Trophoblast cell (in vitro differentiated cells and primary cell): ENCODE measurements at regions not wholly inside any gene's neighbourhood (a gene's known extent, or its start where the extent isn't known, plus 50 kb on each side); places are given as distances from the start of the nearest gene placed in this dataset.

Experiments
- DNase-seq, 2 donors: peaks; one replicate each; pipeline ENCODE4 v3.0.0-alpha.2; 2016
- H2AFZ ChIP-seq: 2 replicates; pipeline ENCODE4 v1.6.1; 2013; ENCODE audit warnings: low read length, moderate library complexity, mild to moderate bottlenecking; ENCODE audit not compliant: insufficient read depth, poor library complexity
- H2AK5ac ChIP-seq: 2 replicates; pipeline ENCODE4 v1.6.1; 2013; ENCODE audit warnings: mild to moderate bottlenecking, low read length
- H2BK120ac ChIP-seq: 2 replicates; pipeline ENCODE4 v1.6.1; 2013; ENCODE audit warnings: low read length, mild to moderate bottlenecking, moderate library complexity; ENCODE audit not compliant: insufficient read depth, poor library complexity
- H2BK12ac ChIP-seq: 2 replicates; pipeline ENCODE4 v1.6.1; 2013; ENCODE audit warnings: mild to moderate bottlenecking, low read length, moderate library complexity
- H2BK5ac ChIP-seq: 2 replicates; pipeline ENCODE4 v1.6.1; 2013; ENCODE audit warnings: low read length, low read depth, moderate library complexity, mild to moderate bottlenecking; ENCODE audit not compliant: poor library complexity
- H3K14ac ChIP-seq: 2 replicates; pipeline ENCODE4 v1.6.1; 2013; ENCODE audit warnings: mild to moderate bottlenecking, low read length
- H3K18ac ChIP-seq: 2 replicates; pipeline ENCODE4 v1.6.1; 2013; ENCODE audit warnings: mild to moderate bottlenecking, low read length
- H3K23ac ChIP-seq: 2 replicates; pipeline ENCODE4 v1.6.1; 2013; ENCODE audit warnings: low read length
- H3K27ac ChIP-seq: 2 replicates; pipeline ENCODE4 v1.5.1; 2013; ENCODE audit warnings: low read depth, mild to moderate bottlenecking, inconsistent platforms, low read length, moderate library complexity
- H3K27me3 ChIP-seq: 2 replicates; pipeline ENCODE4 v1.6.1; 2013; ENCODE audit warnings: inconsistent platforms, mild to moderate bottlenecking, low read length, moderate library complexity; ENCODE audit not compliant: insufficient read depth
- H3K36me3 ChIP-seq, 2 experiments: 1 replicate in 1 of 2; 2 replicates in 1 of 2; pipeline ENCODE4 v1.6.1; 2013; ENCODE audit warnings: low read length in 2 of 2, mild to moderate bottlenecking in 2 of 2, moderate library complexity in 1 of 2; ENCODE audit not compliant: insufficient read depth in 2 of 2, control insufficient read depth in 1 of 2
- H3K4ac ChIP-seq: 2 replicates; pipeline ENCODE4 v1.6.1; 2013; ENCODE audit warnings: low read depth, mild to moderate bottlenecking, low read length, moderate library complexity
- H3K4me1 ChIP-seq, 2 experiments: 1 replicate in 1 of 2; 2 replicates in 1 of 2; pipeline ENCODE4 v1.6.1; 2013; ENCODE audit warnings: low read length in 2 of 2, mild to moderate bottlenecking in 2 of 2, moderate library complexity in 1 of 2; ENCODE audit not compliant: insufficient read depth in 2 of 2, control insufficient read depth in 1 of 2
- H3K4me2 ChIP-seq: 2 replicates; pipeline ENCODE4 v1.6.1; 2013; ENCODE audit warnings: inconsistent platforms, mild to moderate bottlenecking, low read length, moderate library complexity
- H3K4me3 ChIP-seq: 2 replicates; pipeline ENCODE4 v1.5.1; 2013; ENCODE audit warnings: mild to moderate bottlenecking, low read depth, low read length, inconsistent platforms
- H3K79me1 ChIP-seq: one replicate; pipeline ENCODE4 v1.6.1; 2013; ENCODE audit warnings: low read length
- H3K79me2 ChIP-seq: 2 replicates; pipeline ENCODE4 v1.6.1; 2013; ENCODE audit warnings: low read length, mild to moderate bottlenecking; ENCODE audit not compliant: control insufficient read depth, insufficient read depth, poor library complexity
- H3K9ac ChIP-seq: 2 replicates; pipeline ENCODE4 v1.6.1; 2013; ENCODE audit warnings: mild to moderate bottlenecking, low read length
- H3K9me3 ChIP-seq: 2 replicates; pipeline ENCODE4 v1.6.1; 2013; ENCODE audit warnings: low read depth, mild to moderate bottlenecking, control low read depth, inconsistent platforms, low read length; ENCODE audit not compliant: insufficient read depth
- H4K12ac ChIP-seq: 2 replicates; pipeline ENCODE4 v1.6.1; 2013; ENCODE audit warnings: low read depth, mild to moderate bottlenecking, low read length, moderate library complexity
- H4K8ac ChIP-seq: 2 replicates; pipeline ENCODE4 v1.6.1; 2013; ENCODE audit warnings: low read depth, mild to moderate bottlenecking, low read length, moderate library complexity
- H4K91ac ChIP-seq: one replicate; pipeline ENCODE4 v1.6.1; 2013; ENCODE audit warnings: low read depth, mild to moderate bottlenecking, low read length, moderate library complexity
- WGBS: extraction: QIAGEN DNeasy Blood & Tissue Kit; methylation state at CpG from one replicate; pipeline ENCODE4 v1.1.7; 2013; ENCODE audit warnings: missing lambda C conversion rate; ENCODE audit not compliant: insufficient read length, insufficient coverage; ENCODE audit errors: extremely low coverage; 5-methylcytosine and 5-hydroxymethylcytosine counted together

GRCh38 chr5:37975531-37975930 lies 135.7 kb upstream of the GDNF start:
- H3K79me2 ChIP-seq: no peaks in the 10 kb centered on the region
- no peak overlapping the region for H3K23ac ChIP-seq
- no peak overlapping the region for H2BK120ac ChIP-seq
- DNase-seq: no peak
- H3K18ac ChIP-seq: no peak overlapping the region
- no peak overlapping the region for H2BK12ac ChIP-seq
- H3K27ac ChIP-seq: no peak overlapping the region
- peaks cover 1% of the 10 kb centered on the region for H3K9me3 ChIP-seq
- no peak overlapping the region for H4K91ac ChIP-seq
- H3K4me3 ChIP-seq: no peak overlapping the region
- H3K14ac ChIP-seq: no peak overlapping the region
- no peak overlapping the region for H3K4ac ChIP-seq
- no CpG with 5 or more reads among the region's 4 CpGs for WGBS
- no peaks in the 10 kb centered on the region for H3K36me3 ChIP-seq
- H4K8ac ChIP-seq: no peak overlapping the region
- no peak overlapping the region for H2AK5ac ChIP-seq
- H3K4me1 ChIP-seq: no peaks in the 10 kb centered on the region
- no peak overlapping the region for H4K12ac ChIP-seq
- H3K27me3 ChIP-seq: no peaks in the 10 kb centered on the region
- no peak overlapping the region for H2BK5ac ChIP-seq
- H3K4me2 ChIP-seq: no peak overlapping the region
- H2AFZ ChIP-seq: no peak overlapping the region
- no peak overlapping the region for H3K9ac ChIP-seq
- no peaks in the 10 kb centered on the region for H3K79me1 ChIP-seq

GRCh38 chr5:37971483-37972024 lies 131.7 kb upstream of the GDNF start:
- Histone ChIP-seq H3K4me3 (no peak overlapping the region), H3K36me3 (no peaks in the 10 kb centered on the region), H3K27ac (no peak overlapping the region), H4K8ac (no peak overlapping the region), H3K14ac (no peak overlapping the region), H3K4ac (no peak overlapping the region), H2BK5ac (no peak overlapping the region), H2BK120ac (no peak overlapping the region), H3K4me2 (no peak overlapping the region), H2BK12ac (no peak overlapping the region), H3K27me3 (no peaks in the 10 kb centered on the region), H4K12ac (no peak overlapping the region), H3K9me3 (no peaks in the 10 kb centered on the region), H3K79me1 (no peaks in the 10 kb centered on the region), H3K9ac (no peak overlapping the region), H3K18ac (no peak overlapping the region), H3K79me2 (no peaks in the 10 kb centered on the region), H2AFZ (no peak overlapping the region), H3K4me1 (no peaks in the 10 kb centered on the region), H4K91ac (no peak overlapping the region), H3K23ac (no peak overlapping the region), H2AK5ac (no peak overlapping the region)
- WGBS: no CpG with 5 or more reads among the region's 1 CpG
- no peak for DNase-seq

GRCh38 chr5:37966871-37967270 lies 127.0 kb upstream of the GDNF start:
- no peak overlapping the region for H3K27ac ChIP-seq
- no peak overlapping the region for H3K4me2 ChIP-seq
- H2BK120ac ChIP-seq: no peak overlapping the region
- no peak for DNase-seq
- H2BK5ac ChIP-seq: no peak overlapping the region
- H3K14ac ChIP-seq: no peak overlapping the region
- H3K79me2 ChIP-seq: no peaks in the 10 kb centered on the region
- H3K4ac ChIP-seq: no peak overlapping the region
- no peak overlapping the region for H3K23ac ChIP-seq
- no peak overlapping the region for H3K9ac ChIP-seq
- no peaks in the 10 kb centered on the region for H3K27me3 ChIP-seq
- H3K4me1 ChIP-seq: no peaks in the 10 kb centered on the region
- no peak overlapping the region for H3K4me3 ChIP-seq
- no CpG with 5 or more reads among the region's 1 CpG for WGBS
- no peak overlapping the region for H4K12ac ChIP-seq
- no peaks in the 10 kb centered on the region for H3K36me3 ChIP-seq
- H2BK12ac ChIP-seq: no peak overlapping the region
- no peak overlapping the region for H4K91ac ChIP-seq
- H2AK5ac ChIP-seq: no peak overlapping the region
- H4K8ac ChIP-seq: no peak overlapping the region
- H3K79me1 ChIP-seq: no peaks in the 10 kb centered on the region
- H3K9me3 ChIP-seq: no peaks in the 10 kb centered on the region
- H3K18ac ChIP-seq: no peak overlapping the region
- H2AFZ ChIP-seq: no peak overlapping the region

DNA sequence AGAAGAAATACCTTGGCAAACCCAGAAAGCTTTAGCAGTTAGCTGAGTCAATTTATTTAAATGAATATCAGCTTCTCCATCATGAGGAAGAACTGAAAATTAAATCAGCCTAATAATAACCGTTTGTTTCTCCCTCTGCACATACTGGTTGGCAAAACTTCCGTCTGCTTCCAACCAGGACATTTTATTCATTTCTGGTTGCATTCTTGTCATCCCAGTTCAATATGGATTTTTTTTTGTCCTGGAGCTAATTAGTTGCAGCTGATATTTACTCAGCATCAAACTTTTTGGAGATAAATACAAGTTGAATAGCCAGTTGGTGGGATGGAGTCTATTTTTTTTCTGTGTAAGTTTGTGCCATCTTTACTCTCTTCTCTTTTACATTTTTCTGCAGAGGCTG lies 126.5 kb upstream of the GDNF start:
- H4K8ac ChIP-seq: no peak overlapping the region
- H3K79me1 ChIP-seq: no peaks in the 10 kb centered on the region
- no CpG with 5 or more reads among the region's 2 CpGs for WGBS
- H2BK12ac ChIP-seq: no peak overlapping the region
- H3K23ac ChIP-seq: no peak overlapping the region
- no peak overlapping the region for H3K4me2 ChIP-seq
- no peak overlapping the region for H3K4ac ChIP-seq
- H3K27me3 ChIP-seq: no peaks in the 10 kb centered on the region
- DNase-seq: peak in 1 of 2 donors; percentile 51
- no peak overlapping the region for H3K18ac ChIP-seq
- no peak overlapping the region for H4K12ac ChIP-seq
- H3K79me2 ChIP-seq: no peaks in the 10 kb centered on the region
- H3K27ac ChIP-seq: no peak overlapping the region
- no peak overlapping the region for H3K4me3 ChIP-seq
- no peaks in the 10 kb centered on the region for H3K4me1 ChIP-seq
- no peak overlapping the region for H4K91ac ChIP-seq
- no peak overlapping the region for H3K9ac ChIP-seq
- no peaks in the 10 kb centered on the region for H3K9me3 ChIP-seq
- H2AK5ac ChIP-seq: no peak overlapping the region
- no peak overlapping the region for H3K14ac ChIP-seq
- no peak overlapping the region for H2AFZ ChIP-seq
- H2BK120ac ChIP-seq: no peak overlapping the region
- H2BK5ac ChIP-seq: no peak overlapping the region
- no peaks in the 10 kb centered on the region for H3K36me3 ChIP-seq
